ENCODE measurements at regions not wholly inside any gene's neighbourhood (a gene's known extent, or its start where the extent isn't known, plus 50 kb on each side); places are given as distances from the start of the nearest gene placed in this dataset.

- Histone ChIP-seq H3K4me3 (no peak overlapping the region), H3K36me3 (no peaks in the 10 kb centered on the region), H3K27ac (no peak overlapping the region), H3K27me3 (no peaks in the 10 kb centered on the region), H3K4me1 (no peaks in the 10 kb centered on the region), H3K9me3 (no peaks in the 10 kb centered on the region)
- TF ChIP-seq CTCF (IDR thresholded peaks at IDR 0.05) (no peak), POLR2A (IDR thresholded peaks at IDR 0.05) (no peak), EP300 (IDR thresholded peaks at IDR 0.05) (no peak), POLR2AphosphoS5 (IDR thresholded peaks at IDR 0.05) (no peak)
- 90 to 97% (median 93%) methylated on average over 8 of the region's 8 CpGs for WGBS, 5 donors
- intact Hi-C loops (cut with DNase I; ENCODE audit: low total_unique reads): no loop called here
- no peak for DNase-seq
Measured at GRCh38 chr7:22875470-22875869, 52.8 kb upstream of the TOMM7 start.

- DNase-seq: no peak
- Histone ChIP-seq H3K36me3 (no peaks in the 10 kb centered on the region), H3K4me3 (no peak overlapping the region), H3K27ac (no peak overlapping the region), H3K4me1 (no peaks in the 10 kb centered on the region), H3K9me3 (no peaks in the 10 kb centered on the region), H3K27me3 (no peaks in the 10 kb centered on the region)
- WGBS, 5 donors: 83 to 95% (median 84%) methylated on average over 9 of the region's 9 CpGs
- intact Hi-C loops (cut with DNase I; ENCODE audit: low total_unique reads): no loop called here
- TF ChIP-seq EP300 (IDR thresholded peaks at IDR 0.05) (no peak), POLR2A (IDR thresholded peaks at IDR 0.05) (no peak), CTCF (IDR thresholded peaks at IDR 0.05) (no peak), POLR2AphosphoS5 (IDR thresholded peaks at IDR 0.05) (no peak)
Measured at GRCh38 chr7:22874904-22875303, 52.3 kb upstream of the TOMM7 start.

Data from stomach (tissue), 8 donors.